IMR-90 (cell line): ENCODE measurements at regions not wholly inside any gene's neighbourhood (a gene's known extent, or its start where the extent isn't known, plus 50 kb on each side); places are given as distances from the start of the nearest gene placed in this dataset.

Experiments
- ATAC-seq: fragments of 200-7000 bp; cut with Tn5 transposase; 2 replicates; pipeline ENCODE4 v1.9.1; 2020; ENCODE audit warnings: low read depth, mild to moderate bottlenecking, moderate library complexity
- BruUV-seq: library from RNA; stranded (reverse); fragments of 400-500 nt; replicated peaks from 2 replicates; lab custom pipeline; 2021; lab: Mats Ljungman, UMichigan
- CTCF ChIA-PET: fragments of 300-600 bp; formaldehyde crosslinking; extraction: SDS; loops from one replicate; lab custom pipeline; 2021; ENCODE audit warnings: antibody characterized with exemption; lab: Yijun Ruan, JAX
- POLR2A ChIA-PET: fragments of 300-600 bp; sonication (Branson Sonifier 250); formaldehyde crosslinking; loops from one replicate; lab custom pipeline; 2022; ENCODE audit warnings: antibody characterized with exemption; ENCODE audit not compliant: unreplicated experiment; lab: Charles Lee
- DNase-seq: peaks from one replicate; pipeline ENCODE4 v3.0.0; 2013
- H2AFZ ChIP-seq: replicated peaks from 2 replicates; pipeline ENCODE3; 2013; ENCODE audit warnings: low read length, mild to moderate bottlenecking; ENCODE audit not compliant: poor library complexity
- H2AK5ac ChIP-seq: 2 replicates; pipeline ENCODE4 v1.6.1; 2013; ENCODE audit warnings: low read depth, low read length, inconsistent platforms
- H2AK9ac ChIP-seq: replicated peaks from 2 replicates; pipeline ENCODE3; 2013; ENCODE audit warnings: mild to moderate bottlenecking, low read depth, low read length, moderate library complexity; ENCODE audit not compliant: poor library complexity
- H2BK120ac ChIP-seq: 2 replicates; pipeline ENCODE4 v1.6.1; 2013; ENCODE audit warnings: low read depth, low read length, inconsistent platforms
- H2BK15ac ChIP-seq: 3 replicates; pipeline ENCODE4 v1.6.1; 2013; ENCODE audit warnings: low read depth, low read length, inconsistent platforms
- H2BK20ac ChIP-seq: 2 replicates; pipeline ENCODE4 v1.6.1; 2013; ENCODE audit warnings: low read depth, mild to moderate bottlenecking, inconsistent platforms, low read length, moderate library complexity
- H2BK5ac ChIP-seq: 2 replicates; pipeline ENCODE4 v1.6.1; 2013; ENCODE audit warnings: mild to moderate bottlenecking, low read depth, low read length, inconsistent platforms; ENCODE audit not compliant: poor library complexity, severe bottlenecking
- H3K14ac ChIP-seq: replicated peaks from 2 replicates; pipeline ENCODE4 v1.6.1; 2013; ENCODE audit warnings: low read depth, low read length, inconsistent platforms
- H3K18ac ChIP-seq: 2 replicates; pipeline ENCODE4 v1.6.1; 2013; ENCODE audit warnings: low read depth, low read length, control low read depth
- H3K23ac ChIP-seq: 2 replicates; pipeline ENCODE4 v1.6.1; 2013; ENCODE audit warnings: low read depth, low read length, inconsistent platforms
- H3K27ac ChIP-seq: 2 replicates; pipeline ENCODE4 v1.5.1; 2013; ENCODE audit warnings: mild to moderate bottlenecking, control low read depth, low read length; ENCODE audit not compliant: insufficient read depth
- H3K27me3 ChIP-seq: 2 replicates; pipeline ENCODE4 v1.6.1; 2013; ENCODE audit warnings: low read length; ENCODE audit not compliant: control insufficient read depth, insufficient read depth
- H3K36me3 ChIP-seq: 2 replicates; pipeline ENCODE4 v1.6.1; 2013; ENCODE audit warnings: low read length, mixed read lengths; ENCODE audit not compliant: control insufficient read depth, insufficient read depth
- H3K4ac ChIP-seq: 2 replicates; pipeline ENCODE4 v1.6.1; 2013; ENCODE audit warnings: low read depth, low read length, inconsistent platforms
- H3K4me1 ChIP-seq: 2 replicates; pipeline ENCODE4 v1.6.1; 2013; ENCODE audit warnings: low read length, mixed read lengths; ENCODE audit not compliant: control insufficient read depth, insufficient read depth
- H3K4me2 ChIP-seq: 2 replicates; pipeline ENCODE4 v1.6.1; 2013; ENCODE audit warnings: low read depth, mild to moderate bottlenecking, control low read depth, low read length, moderate library complexity
- H3K4me3 ChIP-seq: 2 replicates; pipeline ENCODE4 v1.5.1; 2013; ENCODE audit warnings: low read depth, mild to moderate bottlenecking, control low read depth, low read length, moderate library complexity; ENCODE audit not compliant: insufficient read depth
- H3K56ac ChIP-seq: 2 replicates; pipeline ENCODE4 v1.6.1; 2013; ENCODE audit warnings: low read length, inconsistent platforms; ENCODE audit not compliant: insufficient read depth; ENCODE audit errors: extremely low read depth
- H3K79me1 ChIP-seq, 2 experiments: 2 replicates each; pipeline ENCODE4 v1.6.1; 2013; ENCODE audit warnings: low read length in 2 of 2, inconsistent platforms in 1 of 2, low read depth in 1 of 2
- H3K9ac ChIP-seq: 2 replicates; pipeline ENCODE4 v1.6.1; 2013; ENCODE audit warnings: low read depth, low read length, control low read depth
- H3K9me1 ChIP-seq: 2 replicates; pipeline ENCODE4 v1.6.1; 2013; ENCODE audit warnings: low read length, inconsistent platforms; ENCODE audit not compliant: insufficient read depth
- H3K9me3 ChIP-seq: 2 replicates; pipeline ENCODE4 v1.6.1; 2013; ENCODE audit warnings: low read length; ENCODE audit not compliant: control insufficient read depth, insufficient read depth
- H4K20me1 ChIP-seq: 2 replicates; pipeline ENCODE4 v1.6.1; 2013; ENCODE audit warnings: low read length, inconsistent platforms; ENCODE audit not compliant: insufficient read depth
- H4K5ac ChIP-seq: 2 replicates; pipeline ENCODE4 v1.6.1; 2013; ENCODE audit warnings: mild to moderate bottlenecking, low read depth, low read length, control low read depth
- H4K8ac ChIP-seq, 2 experiments: 2 replicates each; pipeline ENCODE4 v1.6.1; 2013; ENCODE audit warnings: low read depth in 2 of 2, low read length in 2 of 2, control low read depth in 1 of 2, inconsistent platforms in 1 of 2
- H4K91ac ChIP-seq: 2 replicates; pipeline ENCODE4 v1.6.1; 2013; ENCODE audit warnings: low read depth, low read length, inconsistent platforms; ENCODE audit not compliant: insufficient read depth
- CEBPB ChIP-seq: IDR thresholded peaks from 2 replicates; pipeline ENCODE4 v1.6.1; 2012; ENCODE audit warnings: low read depth, low read length, improper control_type of control experiment
- CHD1 ChIP-seq: IDR thresholded peaks from 2 replicates; pipeline ENCODE4 v1.6.1; 2012; ENCODE audit warnings: low read depth, low read length, improper control_type of control experiment
- WGBS, 2 experiments: methylation state at CpG; one replicate each; pipeline versions ENCODE4 v1.1.5 to v1.1.7; 2013; ENCODE audit warnings: missing lambda C conversion rate in 2 of 2; ENCODE audit not compliant: insufficient read length in 1 of 2; ENCODE audit errors: extremely low coverage in 2 of 2; 5-methylcytosine and 5-hydroxymethylcytosine counted together
- dilution Hi-C: fragments of 300-500 bp; cut with HindIII; formaldehyde crosslinking; loops from one replicate; pipeline ENCODE4 v1.14.3; 2018; ENCODE audit warnings: low sequenced_read_pairs; ENCODE audit not compliant: unreplicated experiment
- in situ Hi-C: fragments of 300-500 bp; cut with MboI; formaldehyde crosslinking; loops from 3 replicates; pipeline ENCODE4 v1.14.3; 2019; ENCODE audit warnings: low sequenced_read_pairs, inconsistent platforms, mixed read lengths
- intact Hi-C: fragments of 100-400 bp; cut with micrococcal nuclease; formaldehyde crosslinking; loops from 2 replicates; pipeline ENCODE4 v1.10.0; 2022
- TF ChIP-seq, protein P1 (sequence below): fragments of 150-350 bp; IDR thresholded peaks from 2 replicates; pipeline ENCODE4 v1.6.1; 2016; ENCODE audit warnings: low read depth, mild to moderate bottlenecking, low read length, moderate library complexity, borderline replicate concordance

DNA sequence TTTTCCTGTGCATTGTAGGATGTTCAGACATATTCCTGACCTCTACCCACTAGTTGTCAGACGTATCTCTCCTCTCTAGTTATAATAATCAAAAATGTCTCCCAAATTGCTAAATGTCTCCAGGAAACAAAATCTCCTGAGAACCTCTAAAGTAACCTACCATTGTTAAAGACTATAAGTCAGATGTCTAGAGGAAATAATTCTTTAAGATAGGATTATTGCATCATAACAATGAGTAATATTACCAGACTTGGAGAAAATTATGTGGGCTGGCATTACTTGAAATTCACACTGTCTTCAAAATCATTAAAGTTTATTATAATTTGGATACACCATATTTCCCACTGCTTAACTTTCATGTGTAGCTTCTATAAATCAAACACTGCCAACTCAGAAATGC is 643.0 kb upstream of the ADGRL2 start:
- no peak for DNase-seq
- ATAC-seq = no peak
- H4K8ac ChIP-seq = peak overlapping the region in 1 of 2 experiments; percentile 49; a peak in 2 of 4 replicates
- no peaks in the 10 kb centered on the region for H3K9me3 ChIP-seq
- no peak overlapping the region for H2AK9ac ChIP-seq
- in situ Hi-C loops = no loop called here
- H3K36me3 ChIP-seq = no peaks in the 10 kb centered on the region
- peak overlapping the region; percentile 71 for H3K4me2 ChIP-seq
- peak overlapping the region; percentile 91 for H2BK5ac ChIP-seq
- no peak overlapping the region for H3K23ac ChIP-seq
- H2AFZ ChIP-seq = no peak overlapping the region
- H4K5ac ChIP-seq = peak overlapping the region; percentile 96; the same call in 1 of the 2 replicates
- ChIA-PET CTCF (no interaction called here), POLR2A (no interaction called here)
- H3K18ac ChIP-seq = peak overlapping the region; percentile 99
- TF ChIP-seq CEBPB (peak; percentile 94), CHD1 (no peak)
- TF ChIP-seq, protein P1, sequence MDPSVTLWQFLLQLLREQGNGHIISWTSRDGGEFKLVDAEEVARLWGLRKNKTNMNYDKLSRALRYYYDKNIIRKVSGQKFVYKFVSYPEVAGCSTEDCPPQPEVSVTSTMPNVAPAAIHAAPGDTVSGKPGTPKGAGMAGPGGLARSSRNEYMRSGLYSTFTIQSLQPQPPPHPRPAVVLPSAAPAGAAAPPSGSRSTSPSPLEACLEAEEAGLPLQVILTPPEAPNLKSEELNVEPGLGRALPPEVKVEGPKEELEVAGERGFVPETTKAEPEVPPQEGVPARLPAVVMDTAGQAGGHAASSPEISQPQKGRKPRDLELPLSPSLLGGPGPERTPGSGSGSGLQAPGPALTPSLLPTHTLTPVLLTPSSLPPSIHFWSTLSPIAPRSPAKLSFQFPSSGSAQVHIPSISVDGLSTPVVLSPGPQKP = no peak
- no peak overlapping the region for H2AK5ac ChIP-seq
- H4K20me1 ChIP-seq = no peaks in the 10 kb centered on the region
- dilution Hi-C loops = no loop called here
- BruUV-seq = no TSS peak
- H2BK20ac ChIP-seq = peak overlapping the region; percentile 61; the same call in 1 of the 2 replicates
- H2BK120ac ChIP-seq = peak overlapping the region; percentile 90; the same call in 1 of the 2 replicates
- no peaks in the 10 kb centered on the region for H3K9me1 ChIP-seq
- no peaks in the 10 kb centered on the region for H3K27me3 ChIP-seq
- H3K27ac ChIP-seq = peak overlapping the region; percentile 82; the same call in 1 of the 2 replicates
- H4K91ac ChIP-seq = no peak overlapping the region
- no peak overlapping the region for H3K56ac ChIP-seq
- H3K4ac ChIP-seq = peak overlapping the region; percentile 62; the same call in 1 of the 2 replicates
- WGBS, 2 experiments = no CpG with 5 or more reads among the region's 1 CpG
- no peak overlapping the region for H3K9ac ChIP-seq
- H3K79me1 ChIP-seq = no peaks in the 10 kb centered on the region
- no peak overlapping the region for H3K4me3 ChIP-seq
- H3K14ac ChIP-seq = no peak overlapping the region
- peaks cover 15% of the 10 kb centered on the region for H3K4me1 ChIP-seq
- no peak overlapping the region for H2BK15ac ChIP-seq
- intact Hi-C loops = loop anchor here (2.0 to 5.0 kb wide), 2 partner anchors 21 to 940 kb away; no protein-coding TSS in a partner anchor
